RCC 7860 (cell line): ENCODE measurements at regions not wholly inside any gene's neighbourhood (a gene's known extent, or its start where the extent isn't known, plus 50 kb on each side); places are given as distances from the start of the nearest gene placed in this dataset.

Source experiments
- DNase-seq: peaks from one replicate; pipeline ENCODE4 v3.0.0-alpha.2; 2015; ENCODE audit warnings: low spot score
- FAIRE-seq: peaks from 2 replicates; lab custom pipeline; 2012; peaks lifted over from hg19 to GRCh38; lab: Jason Lieb, UNC

DNA sequence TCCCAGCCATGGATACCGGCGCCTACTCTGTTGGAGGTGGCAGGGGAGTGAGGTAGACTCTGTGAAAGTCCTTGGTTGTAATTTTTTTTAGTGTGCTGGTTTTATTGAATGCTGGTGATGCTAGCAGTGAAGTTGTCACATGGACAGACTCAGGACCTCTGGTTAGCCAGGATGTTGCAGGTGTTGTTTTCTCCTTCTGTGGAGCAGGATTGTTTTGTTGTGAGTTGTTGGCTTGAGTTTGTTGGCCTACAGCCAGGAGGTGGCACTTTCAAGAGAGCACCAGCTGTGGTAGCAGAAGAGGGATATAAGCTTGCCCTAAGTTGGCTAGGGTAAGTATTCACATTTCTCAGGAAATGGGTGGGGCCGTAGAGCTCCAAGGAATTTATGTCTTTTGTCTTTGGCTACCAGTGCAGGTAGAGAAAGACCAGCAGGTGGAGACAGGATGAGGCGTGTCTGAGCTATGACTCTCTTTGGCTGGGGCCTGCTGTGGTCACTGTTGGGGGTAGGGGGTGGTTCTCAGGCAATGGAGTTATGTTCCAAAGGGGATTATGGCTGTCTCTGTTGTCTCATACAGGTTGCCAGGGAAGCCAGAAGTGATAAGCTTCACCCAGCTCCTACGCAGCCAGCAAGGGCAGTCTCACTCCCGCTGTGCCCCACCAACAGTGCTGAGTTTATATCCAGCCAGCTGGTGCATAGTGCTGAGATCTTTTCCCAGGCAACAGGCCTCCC is 248.7 kb downstream of the TAF11L14 start:
- FAIRE-seq, result no peak
- no peak for DNase-seq

- FAIRE-seq, result no peak
- DNase-seq, result no peak
These were observed 253.9 kb downstream of the TAF11L14 start for GRCh38 chr5:17888155-17888554.

DNA sequence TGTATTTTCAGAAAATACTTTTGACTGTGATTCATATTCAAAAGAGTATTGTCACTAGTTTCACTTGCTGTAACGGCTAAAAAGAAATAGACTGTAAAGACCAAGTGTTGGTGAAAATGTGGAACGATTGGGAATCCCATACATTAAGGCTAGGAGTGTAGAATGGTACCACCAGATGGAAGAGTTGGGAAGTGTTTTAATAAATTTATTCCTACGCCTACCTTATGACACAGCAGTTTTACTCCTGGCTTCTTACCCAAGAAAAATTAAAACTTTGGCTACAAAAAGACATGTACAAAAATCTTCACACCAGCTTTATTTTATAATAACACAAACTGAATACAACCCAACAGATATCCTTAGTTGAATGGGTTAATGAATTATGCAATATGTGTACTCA is 256.2 kb downstream of the TAF11L14 start:
- no peak for DNase-seq
- FAIRE-seq, result no peak

- FAIRE-seq (no peak), DNase-seq (no peak)
These were observed 257.6 kb downstream of the TAF11L14 start for GRCh38 chr5:17891881-17892280.

DNA sequence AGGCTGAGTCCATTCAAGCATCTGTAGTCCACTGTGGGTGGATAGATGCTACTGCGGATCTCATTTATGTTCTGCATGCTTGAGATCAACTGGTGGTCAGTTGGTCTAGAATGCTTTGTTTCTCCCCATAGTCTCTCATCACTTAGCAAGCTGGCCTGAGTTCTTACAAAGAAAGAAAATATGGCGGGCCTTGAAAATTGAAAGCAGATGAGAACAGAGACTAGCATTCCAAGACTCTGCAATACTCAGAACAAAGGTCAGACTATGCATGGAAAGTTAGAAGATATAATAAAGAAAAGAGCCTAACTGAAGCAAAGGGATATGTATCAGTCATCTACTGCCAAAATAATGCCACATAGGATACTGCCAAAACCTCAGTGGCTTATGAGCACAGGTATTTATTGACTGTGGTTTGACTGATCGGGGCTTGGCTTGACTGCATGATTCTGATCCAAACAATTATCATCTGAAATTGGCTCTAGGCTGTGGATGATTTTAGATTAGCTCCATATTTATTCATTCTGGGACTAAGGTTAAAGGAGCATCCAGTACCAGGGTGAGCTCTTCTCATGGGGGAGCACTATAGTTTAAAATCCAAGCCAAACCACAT is 258.9 kb downstream of the TAF11L14 start:
- FAIRE-seq (no peak), DNase-seq (no peak)

GRCh38 chr5:17895288-17896033 is 261.2 kb downstream of the TAF11L14 start:
- DNase-seq (no peak), FAIRE-seq (no peak)

DNA sequence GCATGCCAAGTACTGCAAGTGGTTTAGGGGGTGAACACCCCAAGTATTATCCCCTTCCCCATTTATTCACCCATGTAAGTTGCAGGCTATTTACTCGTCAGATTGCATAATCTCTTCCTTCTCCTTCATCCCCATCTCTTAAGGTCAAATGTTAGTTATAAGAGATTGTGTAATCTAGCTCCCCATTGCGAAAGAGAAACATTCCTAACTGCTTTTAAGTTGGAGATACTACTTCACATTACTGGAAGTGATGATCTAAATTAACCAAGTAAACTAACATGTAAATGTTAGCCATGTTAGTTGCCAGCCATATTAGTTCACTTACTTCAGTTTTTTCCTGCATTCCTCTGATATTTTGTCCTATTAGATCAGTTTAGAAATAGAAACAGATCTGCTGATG is 262.3 kb downstream of the TAF11L14 start:
- DNase-seq (no peak), FAIRE-seq (no peak)

DNA sequence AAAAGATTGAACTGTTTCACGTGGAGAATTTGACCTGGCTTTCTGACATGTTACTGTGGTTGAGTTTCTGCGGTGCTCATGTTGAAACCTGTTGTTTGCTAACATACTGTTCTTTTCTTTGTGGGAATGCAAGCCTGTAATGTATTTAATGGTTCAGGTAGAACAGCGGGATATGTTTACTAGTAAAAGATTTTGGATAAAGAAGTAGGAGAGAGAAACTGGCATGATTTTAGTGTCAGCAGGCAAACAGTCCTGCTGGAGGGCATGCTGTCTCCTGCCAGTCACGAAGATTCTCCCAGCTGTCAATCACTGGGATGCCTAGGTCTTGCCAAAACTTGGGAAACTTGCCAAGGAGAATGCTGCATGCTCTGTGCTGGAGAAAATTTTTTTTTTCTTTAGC is 263.5 kb downstream of the TAF11L14 start:
- FAIRE-seq, result no peak
- no peak for DNase-seq

DNA sequence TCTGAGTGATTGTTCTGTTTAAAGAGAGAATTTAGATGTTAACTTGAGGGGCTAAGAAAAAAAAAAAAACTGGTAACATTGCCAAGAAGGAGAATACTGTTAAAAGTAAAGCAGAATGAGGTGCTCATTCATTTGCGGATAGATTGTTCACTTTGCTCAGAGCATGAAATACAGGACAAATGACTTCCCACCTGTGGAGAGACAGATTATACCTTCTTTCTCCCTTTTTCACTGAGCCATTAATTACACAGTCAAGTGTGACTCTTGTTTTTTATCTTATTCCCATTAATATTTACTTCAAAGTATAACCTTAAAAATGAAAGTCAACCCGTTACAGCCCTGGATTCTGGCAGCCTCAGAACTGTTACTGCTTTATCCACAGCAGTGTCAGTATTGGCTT is 264.5 kb downstream of the TAF11L14 start:
- no peak for FAIRE-seq
- DNase-seq, result no peak

DNA sequence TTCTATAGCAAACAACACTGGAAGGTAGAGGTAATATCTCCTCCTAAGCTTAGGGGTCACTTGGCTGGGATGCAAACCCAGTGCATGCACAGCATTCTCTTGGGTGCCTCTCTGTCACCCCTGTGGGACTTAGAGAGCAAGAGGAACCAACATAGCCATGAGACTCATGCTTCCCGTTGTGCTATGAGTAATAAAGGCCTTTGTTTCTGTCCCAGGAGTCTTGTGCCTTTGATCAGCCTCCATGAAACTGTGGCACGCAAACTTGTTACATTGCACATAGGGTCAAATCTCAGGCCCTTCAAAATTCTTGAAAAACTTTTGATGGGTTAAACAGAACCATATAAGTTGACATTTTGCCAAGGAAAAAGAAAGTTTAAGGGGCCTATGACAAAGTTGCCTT is 272.8 kb downstream of the TAF11L14 start:
- DNase-seq, result no peak
- no peak for FAIRE-seq

- FAIRE-seq (no peak), DNase-seq (no peak)
These were observed 276.1 kb downstream of the TAF11L14 start for GRCh38 chr5:17910318-17910717.

- DNase-seq (no peak), FAIRE-seq (no peak)
These were observed 278.5 kb downstream of the TAF11L14 start for GRCh38 chr5:17912794-17913193.

- DNase-seq (no peak), FAIRE-seq (no peak)
These were observed 282.2 kb downstream of the TAF11L14 start for GRCh38 chr5:17916446-17916845.

DNA sequence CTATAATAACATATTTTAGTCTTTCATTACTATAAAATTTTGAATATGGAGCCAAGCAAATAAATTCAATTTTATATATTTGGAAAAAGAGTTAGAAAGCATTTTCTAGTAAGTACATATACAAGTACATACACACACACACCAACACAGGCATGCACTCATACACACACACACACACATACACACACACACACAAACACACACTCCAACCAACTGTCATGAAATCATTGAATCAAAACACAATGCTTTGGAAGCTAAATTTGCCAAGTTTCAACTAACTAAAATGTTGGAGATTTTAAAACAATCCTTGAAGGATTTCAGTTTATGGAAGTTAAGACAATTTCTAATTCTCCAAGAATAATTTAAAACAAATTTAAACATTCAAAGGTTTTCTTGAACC is 283.2 kb downstream of the TAF11L14 start:
- no peak for DNase-seq
- no peak for FAIRE-seq

DNA sequence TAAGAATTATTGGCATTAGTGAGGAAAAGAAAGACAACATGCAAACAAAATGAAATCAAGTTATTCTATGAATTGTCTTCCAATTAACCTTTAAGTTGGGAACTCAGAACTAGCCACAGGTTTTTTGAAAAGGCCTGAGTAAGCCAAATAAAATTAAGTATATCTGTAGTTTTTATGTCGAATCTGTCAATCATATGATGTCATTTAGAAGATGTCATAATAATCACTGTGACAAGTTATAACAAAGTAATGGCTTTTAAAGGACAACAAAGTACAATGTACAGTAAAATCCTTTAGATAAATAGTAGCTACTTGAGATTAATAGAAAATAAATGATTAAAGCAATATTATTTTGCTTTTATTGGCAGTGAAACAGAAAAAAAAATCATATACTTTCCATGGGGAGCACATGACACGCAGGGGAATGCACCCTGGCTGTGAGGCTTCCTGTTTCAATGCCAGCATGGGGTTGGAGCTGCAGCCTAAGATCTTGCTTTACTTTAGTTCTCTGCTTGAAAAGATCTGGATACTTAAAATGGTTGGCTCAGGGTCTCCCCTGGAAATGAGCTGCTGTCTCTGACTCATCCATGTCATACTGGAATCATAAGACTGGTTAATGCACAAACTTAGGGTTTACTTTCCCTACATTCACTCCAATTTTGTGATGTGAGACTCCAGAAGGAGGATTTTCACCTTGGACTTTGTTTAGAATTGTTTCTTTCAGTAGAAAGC is 284.3 kb downstream of the TAF11L14 start:
- no peak for FAIRE-seq
- DNase-seq, result no peak

DNA sequence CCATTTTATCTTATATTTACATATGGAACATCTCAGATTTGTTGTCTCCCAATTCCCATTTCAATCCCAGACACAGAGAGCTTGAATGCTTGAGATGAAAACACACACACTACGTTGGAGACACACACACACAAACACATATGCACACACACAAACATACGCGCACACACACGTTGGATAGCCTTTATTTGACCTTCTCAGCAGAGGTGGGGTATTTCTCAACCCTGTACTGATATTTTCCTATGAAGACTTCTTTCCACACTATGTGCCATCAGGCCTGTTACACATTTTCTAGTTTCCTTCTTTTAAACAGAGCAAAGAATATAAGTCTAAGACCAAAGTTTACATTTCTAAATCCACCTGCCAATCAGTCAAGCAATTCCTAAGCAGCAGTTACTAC is 291.0 kb downstream of the TAF11L14 start:
- DNase-seq, result no peak
- no peak for FAIRE-seq

DNA sequence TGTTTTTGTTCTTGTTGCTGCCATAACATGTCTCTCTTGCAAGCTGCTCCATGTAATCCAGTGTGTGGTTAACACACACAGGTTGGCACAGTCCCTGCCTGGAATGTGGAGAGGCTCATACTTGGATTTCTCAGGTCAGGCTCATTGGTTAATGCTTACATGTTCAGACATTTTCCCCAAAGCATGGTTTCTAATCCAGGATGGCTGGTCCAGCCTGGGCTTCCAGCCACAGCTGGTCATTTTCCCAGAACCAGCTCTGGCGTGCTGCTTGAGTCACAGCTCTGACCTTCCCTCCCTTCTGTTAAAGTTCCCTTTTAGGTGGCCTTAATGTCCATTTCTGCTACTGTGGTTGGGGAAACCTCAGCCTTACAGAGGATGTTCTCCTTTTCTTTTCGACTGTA is 294.3 kb downstream of the TAF11L14 start:
- DNase-seq, result no peak
- no peak for FAIRE-seq

DNA sequence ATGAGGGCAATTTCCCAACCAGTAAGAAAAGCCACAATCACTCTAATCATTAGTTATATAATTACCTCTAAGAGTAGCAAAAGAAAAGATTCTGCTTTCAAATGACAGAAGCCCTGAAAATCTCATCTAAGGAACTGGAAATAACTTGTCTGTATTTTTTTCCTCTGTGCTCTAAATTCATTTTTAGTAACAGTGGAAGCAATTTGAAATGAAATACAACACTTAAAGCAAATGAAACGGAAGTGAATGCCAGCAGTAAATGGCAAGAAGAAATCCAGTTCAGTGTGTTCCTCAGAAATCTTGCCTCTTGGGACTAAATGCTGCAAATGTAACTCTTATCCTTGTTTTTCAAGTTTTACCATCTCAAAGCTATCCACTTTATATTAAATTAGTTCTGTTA is 294.9 kb downstream of the TAF11L14 start:
- DNase-seq (no peak), FAIRE-seq (no peak)

DNA sequence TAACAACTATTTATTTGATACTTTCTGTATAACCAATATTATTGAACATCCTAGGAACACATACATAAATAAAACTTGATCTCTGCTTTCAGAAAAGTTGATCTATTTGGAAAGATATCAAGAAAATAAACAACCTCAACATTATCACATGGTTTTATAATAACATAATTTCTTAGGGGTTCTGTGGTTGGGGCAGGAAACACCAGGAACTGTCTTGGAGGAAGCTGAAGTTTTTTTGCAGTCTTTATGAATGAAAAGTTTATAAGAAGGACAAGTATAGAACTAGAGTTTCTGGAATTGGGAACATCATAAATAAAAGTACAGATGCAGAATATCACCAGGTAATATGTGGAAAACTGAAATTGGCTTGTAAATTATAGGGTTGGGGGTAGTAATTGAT is 296.1 kb downstream of the TAF11L14 start:
- FAIRE-seq (no peak), DNase-seq (no peak)

DNA sequence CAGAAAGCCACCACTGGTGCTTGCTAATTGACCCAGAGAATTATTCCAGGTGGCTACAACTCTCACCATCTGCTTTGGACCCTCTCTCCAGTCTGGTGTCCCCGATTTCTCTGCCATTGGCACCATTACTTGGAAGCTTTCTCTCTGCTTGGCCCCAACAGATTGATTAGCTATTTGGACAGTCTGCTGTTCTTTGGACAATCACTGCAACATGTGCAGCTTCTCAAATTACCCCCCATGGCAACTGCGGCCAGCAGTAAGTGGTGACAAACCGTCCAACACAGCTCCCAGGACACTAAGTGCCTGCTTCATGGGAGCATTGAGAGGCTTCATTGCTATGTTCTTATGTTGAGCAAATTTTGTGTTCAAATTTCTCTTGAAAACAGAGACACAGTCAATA is 309.8 kb downstream of the TAF11L14 start:
- DNase-seq (no peak), FAIRE-seq (no peak)

- no peak for FAIRE-seq
- DNase-seq, result no peak
These were observed 312.8 kb downstream of the TAF11L14 start for GRCh38 chr5:17947029-17947428.
